ENCODE measurements at regions not wholly inside any gene's neighbourhood (a gene's known extent, or its start where the extent isn't known, plus 50 kb on each side); places are given as distances from the start of the nearest gene placed in this dataset.

DNA sequence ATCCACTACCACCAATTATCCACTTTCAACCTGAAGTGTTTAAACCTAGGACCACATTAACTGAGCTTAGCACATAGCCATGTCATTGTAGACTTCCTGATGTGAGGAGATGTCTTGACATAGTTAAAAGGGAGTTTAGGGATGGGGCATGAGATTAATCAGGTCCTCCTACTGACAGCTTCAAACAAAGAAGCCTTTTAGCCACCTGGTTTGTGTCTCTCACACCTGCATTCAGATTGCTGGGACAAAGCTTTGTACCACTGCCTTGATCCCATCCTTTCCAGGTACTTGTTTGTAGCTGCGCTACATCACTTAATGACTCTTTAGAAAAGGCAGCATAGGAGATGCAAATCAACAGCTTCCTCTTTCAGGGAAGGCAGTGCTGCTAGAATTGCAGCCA, 340.7 kb upstream of the DDHD1 start:
- TF ChIP-seq POLR2AphosphoS5 (IDR thresholded peaks at IDR 0.05; ENCODE audit: low read depth, low read length): no peak
- TF ChIP-seq SP1 (IDR thresholded peaks at IDR 0.05; ENCODE audit: low read depth, low read length): no peak
- TF ChIP-seq RNF2 (IDR thresholded peaks at IDR 0.05; ENCODE audit: borderline replicate concordance, low read depth, low read length, missing control alignments, poor library complexity, severe bottlenecking): no peak
- no peak for TF ChIP-seq SRF (IDR thresholded peaks at IDR 0.05; ENCODE audit: low read depth, low read length)
- TF ChIP-seq CHD2 (IDR thresholded peaks at IDR 0.05; ENCODE audit: low read length): no peak
- no peak for TF ChIP-seq POLR2A (IDR thresholded peaks at IDR 0.05; ENCODE audit: control extremely low read depth in 1 of 2, low read depth in 2 of 2, low read length in 2 of 2)
- TF ChIP-seq, protein P1, sequence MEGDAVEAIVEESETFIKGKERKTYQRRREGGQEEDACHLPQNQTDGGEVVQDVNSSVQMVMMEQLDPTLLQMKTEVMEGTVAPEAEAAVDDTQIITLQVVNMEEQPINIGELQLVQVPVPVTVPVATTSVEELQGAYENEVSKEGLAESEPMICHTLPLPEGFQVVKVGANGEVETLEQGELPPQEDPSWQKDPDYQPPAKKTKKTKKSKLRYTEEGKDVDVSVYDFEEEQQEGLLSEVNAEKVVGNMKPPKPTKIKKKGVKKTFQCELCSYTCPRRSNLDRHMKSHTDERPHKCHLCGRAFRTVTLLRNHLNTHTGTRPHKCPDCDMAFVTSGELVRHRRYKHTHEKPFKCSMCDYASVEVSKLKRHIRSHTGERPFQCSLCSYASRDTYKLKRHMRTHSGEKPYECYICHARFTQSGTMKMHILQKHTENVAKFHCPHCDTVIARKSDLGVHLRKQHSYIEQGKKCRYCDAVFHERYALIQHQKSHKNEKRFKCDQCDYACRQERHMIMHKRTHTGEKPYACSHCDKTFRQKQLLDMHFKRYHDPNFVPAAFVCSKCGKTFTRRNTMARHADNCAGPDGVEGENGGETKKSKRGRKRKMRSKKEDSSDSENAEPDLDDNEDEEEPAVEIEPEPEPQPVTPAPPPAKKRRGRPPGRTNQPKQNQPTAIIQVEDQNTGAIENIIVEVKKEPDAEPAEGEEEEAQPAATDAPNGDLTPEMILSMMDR (IDR thresholded peaks at IDR 0.05; ENCODE audit: control extremely low read depth in 1 of 3, insufficient read depth in 1 of 3, low read depth in 1 of 3, low read length in 3 of 3): no peak
- TF ChIP-seq RFX5 (IDR thresholded peaks at IDR 0.05; ENCODE audit: borderline replicate concordance, low read depth, low read length): no peak
- no peak for TF ChIP-seq JUN (IDR thresholded peaks at IDR 0.05; ENCODE audit: low read depth, low read length)

Data from H1 (cell line).